ENCODE measurements at regions not wholly inside any gene's neighbourhood (a gene's known extent, or its start where the extent isn't known, plus 50 kb on each side); places are given as distances from the start of the nearest gene placed in this dataset.
"Not testable (repeated sequence)": the region's sequence is repeated elsewhere in the genome, so short reads cannot be mapped to it uniquely, and the experiment has no call there.

DNA sequence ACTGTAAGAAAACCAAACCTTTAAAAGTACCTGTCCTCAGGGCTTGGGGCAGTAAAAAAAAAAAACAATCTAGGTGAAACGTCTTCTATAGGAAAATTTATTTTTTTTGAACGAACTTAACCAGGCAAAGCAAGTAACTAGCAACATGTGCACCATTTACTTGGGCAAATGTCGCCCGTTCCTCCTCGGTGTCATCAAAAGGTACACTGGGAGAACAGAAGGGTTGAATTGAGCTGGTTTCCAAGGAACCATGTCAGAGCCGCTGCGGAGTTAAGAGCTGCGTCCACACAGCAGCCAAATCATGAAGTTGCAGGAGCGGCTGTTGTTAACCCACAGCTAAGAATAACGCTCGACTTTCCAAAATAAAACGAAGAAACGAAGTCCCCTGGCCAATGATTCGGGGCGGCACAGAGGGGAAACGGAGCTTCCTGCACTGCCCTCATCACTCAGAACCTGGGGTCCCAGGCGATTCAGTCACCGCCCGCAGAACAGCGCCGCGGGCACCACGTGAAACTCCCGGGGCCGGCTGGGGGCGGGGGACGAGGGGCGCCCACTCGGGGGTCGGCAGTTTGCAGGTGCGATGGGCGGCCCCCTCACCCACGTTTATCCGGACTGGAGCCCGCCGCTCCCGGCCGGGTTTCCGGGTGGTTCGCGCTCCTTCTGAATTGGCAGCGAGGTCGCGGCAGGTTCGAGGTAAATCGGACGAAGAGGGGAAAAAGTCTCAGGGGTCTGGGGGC is 53.6 kb upstream of the PLGLB1 start:
- not testable (repeated sequence) for H3K36me3 Mint-ChIP-seq, H3K9me3 Mint-ChIP-seq, ATAC-seq
- H3K27ac Mint-ChIP-seq: peak overlapping the region; percentile 55 to 71
- peak in 1 of 2 donors; percentile 35 for DNase-seq (ENCODE audit: low spot score in 2 of 2)

DNA sequence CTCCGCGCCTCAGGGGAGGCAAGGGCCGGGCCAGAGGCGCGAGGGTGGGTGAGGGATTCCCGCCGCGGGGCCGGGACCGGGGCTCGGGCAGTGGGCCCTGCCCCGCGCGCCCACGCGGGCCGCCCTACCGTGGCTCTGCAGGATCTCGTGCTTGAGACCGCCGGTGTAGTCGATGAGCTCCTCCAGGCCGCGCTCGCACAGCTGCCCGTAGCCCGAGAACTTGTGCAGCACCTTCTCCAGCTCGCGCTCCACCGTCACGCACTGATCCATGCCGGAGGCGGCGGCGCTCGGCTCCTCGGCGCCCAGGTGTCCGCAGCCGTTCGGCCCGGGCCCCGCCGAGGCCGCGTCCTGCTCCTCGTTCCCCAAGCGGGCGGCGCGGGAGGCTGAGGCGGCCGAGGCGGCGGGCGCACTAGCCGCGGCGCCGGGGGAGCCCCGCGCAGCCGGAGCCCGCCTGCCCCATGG is 54.2 kb upstream of the PLGLB1 start:
- peak overlapping the region in 1 of 2 donors; percentile 97 for H3K27ac Mint-ChIP-seq
- DNase-seq (ENCODE audit: low spot score in 2 of 2): peak; percentile 60 to 72
- not testable (repeated sequence) for H3K36me3 Mint-ChIP-seq, H3K9me3 Mint-ChIP-seq
- peak; percentile 11 to 46 for ATAC-seq

DNA sequence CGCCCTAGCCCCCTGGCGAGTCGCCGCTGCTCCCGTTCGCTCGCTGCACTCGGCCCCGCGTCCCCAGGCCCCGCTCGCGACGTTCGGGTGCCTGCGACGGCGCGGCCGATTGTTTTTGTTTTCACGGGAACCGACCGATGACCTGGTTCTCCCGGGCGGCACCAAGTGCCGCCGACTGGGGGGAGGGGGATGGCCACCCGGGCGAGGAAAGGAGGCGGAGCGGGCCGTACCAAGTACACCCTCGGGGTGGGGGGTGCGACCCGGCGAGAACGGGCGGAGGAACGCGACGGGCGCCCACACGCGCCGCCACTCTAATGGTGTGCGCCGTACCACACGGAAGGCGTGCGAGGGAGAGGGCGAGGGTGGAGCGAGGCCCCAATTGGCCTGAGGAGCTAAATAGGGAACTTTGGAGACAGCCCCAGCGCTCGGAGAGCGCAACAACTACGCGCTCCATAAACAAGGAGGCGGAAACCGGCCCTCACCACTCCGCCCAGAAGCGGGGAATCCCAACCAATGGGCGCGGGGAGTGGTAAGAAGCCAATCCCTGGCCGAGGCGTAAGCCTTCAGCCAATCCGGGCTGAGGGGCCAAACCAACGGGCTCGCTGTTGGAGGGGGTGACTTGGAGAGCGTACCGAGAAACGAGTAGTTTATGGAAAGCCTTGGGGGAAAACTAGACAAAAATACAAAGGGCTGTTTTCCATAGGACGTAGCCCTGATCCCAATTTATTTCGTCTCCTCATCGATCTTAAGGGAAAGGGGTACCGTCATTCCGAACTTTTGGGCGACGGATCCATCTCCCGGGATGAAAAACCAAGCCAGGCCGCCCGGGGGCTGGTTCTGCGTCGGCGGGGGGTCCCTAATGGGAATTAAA is 54.8 kb upstream of the PLGLB1 start:
- ATAC-seq (peak; percentile 92 to 93), DNase-seq (ENCODE audit: low spot score in 2 of 2) (peak; percentile 79 to 96)
- H3K9me3 Mint-ChIP-seq, H3K36me3 Mint-ChIP-seq: not testable (repeated sequence)
- peak overlapping the region; percentile 91 to 97 for H3K27ac Mint-ChIP-seq

DNA sequence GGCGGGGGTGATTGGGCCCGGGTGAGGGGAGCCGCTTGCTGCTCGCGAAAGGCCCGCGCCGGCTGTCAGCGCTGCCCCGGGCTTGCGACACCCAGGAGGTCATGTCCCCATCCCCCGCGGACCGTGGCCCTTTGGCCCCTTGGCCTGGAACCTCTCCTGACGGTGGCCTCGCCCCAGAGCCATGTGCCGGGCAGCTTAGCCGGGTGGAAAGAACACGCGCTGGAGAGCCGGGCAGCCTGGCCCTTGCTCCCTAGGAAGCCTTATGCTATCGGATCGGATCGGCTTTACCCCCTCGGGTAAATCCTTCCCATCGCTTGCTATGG is 55.4 kb upstream of the PLGLB1 start:
- not testable (repeated sequence) for H3K9me3 Mint-ChIP-seq; DNase-seq (ENCODE audit: low spot score in 2 of 2); H3K36me3 Mint-ChIP-seq
- ATAC-seq: peak; percentile 4 to 26
- H3K27ac Mint-ChIP-seq: peak overlapping the region; percentile 91 to 97

DNA sequence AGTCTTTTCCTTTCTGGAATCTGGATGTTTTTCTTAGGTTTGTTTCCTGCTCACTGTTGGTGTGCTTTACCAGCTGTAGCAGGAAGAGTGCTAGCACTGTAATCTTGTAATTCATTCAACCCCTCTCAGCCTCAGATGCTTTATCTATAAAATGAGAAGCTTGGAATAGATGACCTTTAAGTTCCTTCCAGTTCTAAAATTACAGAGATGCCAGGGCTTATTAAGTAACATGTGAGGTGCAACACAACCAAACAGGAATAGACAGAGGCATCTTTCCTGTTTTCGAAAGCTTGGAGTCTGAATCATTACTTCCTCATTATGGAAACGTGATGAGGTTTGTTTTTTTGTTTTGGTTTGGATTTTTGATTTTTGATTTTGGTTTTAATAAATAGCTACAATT is 60.1 kb upstream of the PLGLB1 start:
- not testable (repeated sequence) for DNase-seq (ENCODE audit: low spot score in 2 of 2); ATAC-seq; H3K27ac Mint-ChIP-seq; H3K9me3 Mint-ChIP-seq; H3K36me3 Mint-ChIP-seq

DNA sequence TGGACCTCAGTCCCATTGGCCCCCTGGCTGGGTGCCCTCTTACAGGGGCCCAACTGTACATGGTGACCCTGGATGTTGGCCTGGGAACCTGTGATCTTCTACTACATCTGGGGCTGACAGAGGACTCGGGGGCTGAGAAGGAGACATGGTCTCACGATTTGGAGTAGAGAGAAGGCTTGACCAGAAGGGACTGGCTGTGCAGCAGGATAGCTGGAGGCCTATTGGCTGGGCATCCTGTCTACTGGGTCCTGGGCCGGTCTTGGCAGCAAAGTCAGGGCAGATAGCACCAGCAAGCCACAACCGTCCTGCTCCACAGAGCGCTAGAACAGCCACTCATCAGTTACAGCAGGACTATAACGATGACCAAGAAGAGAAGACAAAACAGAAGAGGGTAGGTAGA is 66.4 kb upstream of the PLGLB1 start:
- DNase-seq (ENCODE audit: low spot score in 2 of 2); H3K9me3 Mint-ChIP-seq; H3K27ac Mint-ChIP-seq; H3K36me3 Mint-ChIP-seq; ATAC-seq: not testable (repeated sequence)

DNA sequence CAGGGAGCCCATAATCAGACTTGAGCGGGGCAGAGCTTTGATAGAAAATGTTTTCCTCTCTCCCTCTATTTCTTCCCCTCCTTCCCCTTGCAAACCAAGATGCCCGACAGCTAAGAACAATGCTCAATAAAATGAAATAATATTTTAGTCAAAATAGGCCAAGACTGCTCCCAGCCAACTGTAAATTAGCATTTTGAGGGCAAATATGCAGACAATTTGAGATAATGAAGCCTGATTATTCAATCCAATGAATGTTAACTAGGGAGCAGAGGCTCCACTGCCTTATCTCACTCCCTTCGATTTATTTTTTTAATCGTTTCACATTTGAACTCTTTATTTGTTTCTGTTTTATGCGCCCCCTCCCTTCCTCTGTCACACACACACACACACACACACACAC is 67.8 kb upstream of the PLGLB1 start:
- H3K27ac Mint-ChIP-seq; ATAC-seq; H3K36me3 Mint-ChIP-seq; H3K9me3 Mint-ChIP-seq; DNase-seq (ENCODE audit: low spot score in 2 of 2): not testable (repeated sequence)

DNA sequence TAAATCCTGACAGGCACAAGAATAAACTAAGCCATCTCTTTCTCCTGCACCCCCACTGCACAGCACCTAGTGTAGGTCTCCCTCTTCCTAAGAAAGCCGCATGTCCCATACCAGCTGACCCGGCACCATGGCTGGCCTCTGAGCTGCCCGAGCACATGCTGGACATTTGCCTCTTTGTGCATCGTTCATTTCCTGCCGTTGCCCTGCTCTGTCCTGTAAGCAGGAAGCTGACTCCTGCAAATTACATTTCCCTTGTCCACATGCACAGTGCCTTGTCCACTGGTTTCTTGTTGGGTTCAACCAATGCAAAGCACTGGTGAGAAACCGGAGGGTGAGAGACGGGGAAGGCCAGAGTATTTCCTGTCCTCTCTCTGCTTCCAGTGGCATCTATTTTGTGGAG is 71.6 kb upstream of the PLGLB1 start:
- not testable (repeated sequence) for DNase-seq (ENCODE audit: low spot score in 2 of 2); ATAC-seq; H3K27ac Mint-ChIP-seq; H3K36me3 Mint-ChIP-seq; H3K9me3 Mint-ChIP-seq

DNA sequence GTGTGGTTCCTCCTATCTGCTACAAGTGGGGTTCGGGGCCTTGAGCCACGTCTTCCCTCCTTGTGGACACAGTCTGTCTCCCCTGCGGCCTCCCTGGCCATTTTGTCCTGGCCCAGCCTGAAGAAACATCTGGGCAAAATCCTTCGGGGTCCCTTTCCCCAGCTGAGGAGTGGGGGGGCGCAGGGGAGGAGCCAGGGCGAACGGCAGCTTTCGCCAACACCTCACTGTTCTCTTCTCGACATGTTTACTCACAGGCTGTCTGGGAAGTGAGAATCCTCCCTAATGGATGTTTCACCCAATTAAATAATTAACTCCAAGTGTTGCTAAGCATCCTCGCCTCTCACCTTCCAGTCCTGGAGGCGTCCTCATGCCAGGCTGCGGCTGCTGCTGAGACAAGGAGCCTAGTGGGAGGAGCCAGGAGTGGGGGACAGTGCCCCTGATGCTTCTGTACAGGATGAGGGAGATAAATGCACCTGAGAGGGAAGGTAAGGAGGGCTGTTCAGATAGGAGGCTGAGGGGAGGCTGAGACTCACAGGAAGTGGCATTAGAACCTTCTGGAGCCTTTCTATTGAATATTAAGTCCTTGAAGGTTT is 72.4 kb upstream of the PLGLB1 start:
- H3K36me3 Mint-ChIP-seq; ATAC-seq; H3K9me3 Mint-ChIP-seq; DNase-seq (ENCODE audit: low spot score in 2 of 2); H3K27ac Mint-ChIP-seq: not testable (repeated sequence)

DNA sequence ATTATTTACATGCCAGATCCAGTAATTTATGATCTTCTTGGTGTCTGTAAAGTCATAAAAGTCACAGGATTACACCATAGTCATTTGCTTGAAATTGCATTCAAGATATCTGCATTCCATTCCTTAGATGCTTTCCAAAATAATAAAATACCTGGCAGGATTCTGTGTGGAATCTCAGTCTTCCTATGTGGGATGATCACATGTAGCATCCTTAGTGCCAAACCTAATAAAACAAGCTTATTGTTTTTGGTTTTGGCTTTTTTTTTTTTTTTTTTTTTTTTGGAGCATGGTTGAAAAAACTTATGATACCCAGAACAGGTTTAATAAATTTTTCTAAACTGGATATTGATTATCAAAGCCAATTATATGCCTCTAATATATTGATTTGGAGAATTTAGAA is 74.2 kb upstream of the PLGLB1 start:
- not testable (repeated sequence) for H3K9me3 Mint-ChIP-seq; H3K36me3 Mint-ChIP-seq; DNase-seq (ENCODE audit: low spot score in 2 of 2); H3K27ac Mint-ChIP-seq; ATAC-seq

DNA sequence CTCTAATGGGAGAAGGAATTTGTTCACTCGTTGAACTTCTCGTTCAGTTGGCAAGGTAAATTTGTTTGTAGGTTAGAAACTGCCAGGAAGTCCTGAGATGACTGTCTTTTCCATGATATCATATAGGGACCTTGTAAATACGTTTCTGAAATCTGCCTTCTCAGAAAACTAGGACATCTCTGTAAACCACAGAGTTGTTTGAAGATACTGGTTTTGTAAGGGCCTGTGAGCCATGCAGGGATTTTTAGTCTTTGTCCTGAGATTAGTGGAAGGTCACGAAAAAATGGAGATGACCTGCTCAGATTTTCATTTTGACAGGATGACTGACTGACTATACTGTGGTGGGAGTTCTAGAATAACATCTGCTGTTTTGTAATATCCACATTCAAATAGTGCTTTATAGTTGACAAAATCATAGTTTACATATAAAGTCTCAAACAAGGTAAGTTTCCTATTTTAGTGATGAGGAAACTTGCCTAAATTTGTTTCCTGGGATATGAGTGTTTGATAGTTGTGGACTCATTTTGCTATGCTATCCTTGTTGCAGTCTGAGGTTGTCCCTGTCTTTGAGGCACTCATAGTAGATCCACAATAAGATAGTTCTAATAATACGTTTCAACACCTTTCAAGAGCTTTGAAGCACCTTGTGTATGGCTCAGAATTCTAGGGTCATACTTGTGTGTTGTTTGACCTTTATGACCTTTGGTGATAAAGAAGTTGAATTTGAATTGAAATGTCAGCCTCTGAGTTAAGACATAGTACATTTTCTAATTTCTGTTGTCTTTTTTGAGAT is 107.3 kb upstream of the PLGLB1 start:
- ATAC-seq (peak; percentile 92 to 97), DNase-seq (ENCODE audit: low spot score in 2 of 2) (peak in 1 of 2 donors; percentile 4)
- peak overlapping the region; percentile 90 to 96 for H3K27ac Mint-ChIP-seq
- not testable (repeated sequence) for H3K36me3 Mint-ChIP-seq, H3K9me3 Mint-ChIP-seq

DNA sequence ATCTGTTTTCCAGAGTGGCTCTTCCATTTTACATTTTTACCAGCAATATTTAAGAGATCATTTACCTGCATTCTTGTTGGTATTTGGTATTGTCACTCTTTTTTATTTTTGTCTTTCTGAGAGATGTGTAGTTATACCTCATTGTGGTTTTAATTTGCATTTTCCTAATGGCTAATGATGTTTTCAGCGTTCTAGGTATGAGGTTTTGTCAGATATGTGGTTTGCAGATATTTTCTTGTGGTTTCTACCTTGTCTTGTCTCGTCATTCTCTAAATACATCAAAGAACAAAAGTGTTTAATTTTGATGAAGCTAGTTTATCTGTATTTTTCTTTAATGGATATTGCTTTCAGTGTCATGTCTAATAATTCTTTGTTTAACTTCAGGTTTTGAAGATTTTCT is 110.9 kb upstream of the PLGLB1 start:
- not testable (repeated sequence) for ATAC-seq; H3K9me3 Mint-ChIP-seq; DNase-seq (ENCODE audit: low spot score in 2 of 2); H3K27ac Mint-ChIP-seq; H3K36me3 Mint-ChIP-seq

DNA sequence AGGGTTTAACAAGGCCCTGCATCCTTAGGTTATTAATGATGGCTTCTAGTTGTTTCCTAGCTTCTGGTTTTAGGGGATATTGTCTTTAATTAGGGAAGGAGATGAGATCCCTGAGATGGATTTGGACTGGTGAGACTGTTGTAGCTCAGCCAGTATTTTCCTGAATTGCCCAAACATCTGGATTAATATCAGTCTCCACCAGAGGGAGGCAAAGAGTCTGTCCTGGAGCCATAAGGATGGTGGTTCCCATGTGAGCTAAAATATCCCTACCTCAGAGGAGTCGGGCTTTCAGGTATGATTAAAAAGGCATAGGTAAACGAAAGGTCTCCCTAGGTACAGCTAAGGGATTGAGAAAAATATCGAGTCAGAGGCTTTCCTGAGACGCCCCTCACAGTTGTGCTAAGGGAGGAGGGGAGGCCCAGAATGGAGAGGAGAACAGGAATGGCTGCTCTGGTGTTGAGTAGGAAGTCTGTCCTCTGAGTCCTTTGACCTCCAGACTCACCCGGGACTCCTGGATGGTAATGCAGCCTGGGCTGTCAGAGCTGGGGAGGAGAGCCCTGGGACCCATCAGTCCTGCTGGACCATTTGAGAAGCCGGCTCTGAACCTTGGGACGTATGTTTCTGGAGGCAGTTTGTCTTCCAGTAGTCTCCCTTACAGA is 130.3 kb upstream of the PLGLB1 start:
- H3K9me3 Mint-ChIP-seq; H3K36me3 Mint-ChIP-seq; H3K27ac Mint-ChIP-seq; DNase-seq (ENCODE audit: low spot score in 2 of 2): not testable (repeated sequence)
- peak in 1 of 2 donors; percentile 9 for ATAC-seq

DNA sequence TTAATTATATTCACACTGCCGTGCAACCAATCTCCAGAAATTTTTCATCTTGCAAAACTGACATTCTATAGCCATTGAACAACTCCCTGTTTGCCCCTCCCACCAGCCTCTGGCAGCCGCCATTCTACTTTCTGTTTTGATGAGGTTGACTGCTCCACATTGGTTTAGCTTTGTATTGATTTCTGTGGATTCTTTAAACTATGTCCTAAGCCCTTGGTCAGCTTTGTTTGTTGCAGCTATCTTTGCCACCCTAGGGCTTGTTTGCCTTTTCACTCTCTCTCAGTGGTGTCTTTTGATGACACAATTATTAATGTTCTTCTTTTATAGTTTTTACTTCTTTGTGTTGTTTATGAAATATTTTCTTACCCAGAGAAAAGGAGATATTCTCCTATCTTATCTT is 152.8 kb upstream of the PLGLB1 start:
- not testable (repeated sequence) for H3K9me3 Mint-ChIP-seq; ATAC-seq; H3K27ac Mint-ChIP-seq; H3K36me3 Mint-ChIP-seq; DNase-seq (ENCODE audit: low spot score in 2 of 2)

DNA sequence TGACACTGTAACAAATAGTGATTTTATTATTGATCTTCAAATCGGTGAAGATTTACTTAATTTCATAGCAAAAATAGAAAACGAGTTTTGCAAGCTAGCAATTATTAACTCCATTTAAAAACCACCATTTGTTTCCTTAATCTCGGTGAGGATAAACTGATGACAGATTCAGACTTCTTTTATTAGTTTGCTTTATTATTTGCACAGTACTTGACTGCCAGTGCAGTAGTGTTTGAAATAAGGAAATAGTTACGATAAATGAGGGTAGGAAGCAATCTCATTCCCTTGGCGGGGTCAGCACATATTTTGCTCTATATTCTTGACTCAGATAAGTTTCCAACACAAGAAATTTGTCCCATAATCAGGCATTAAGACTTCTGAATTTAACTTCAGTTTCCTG is 161.7 kb upstream of the PLGLB1 start:
- H3K36me3 Mint-ChIP-seq; ATAC-seq; H3K9me3 Mint-ChIP-seq; DNase-seq (ENCODE audit: low spot score in 2 of 2); H3K27ac Mint-ChIP-seq: not testable (repeated sequence)

DNA sequence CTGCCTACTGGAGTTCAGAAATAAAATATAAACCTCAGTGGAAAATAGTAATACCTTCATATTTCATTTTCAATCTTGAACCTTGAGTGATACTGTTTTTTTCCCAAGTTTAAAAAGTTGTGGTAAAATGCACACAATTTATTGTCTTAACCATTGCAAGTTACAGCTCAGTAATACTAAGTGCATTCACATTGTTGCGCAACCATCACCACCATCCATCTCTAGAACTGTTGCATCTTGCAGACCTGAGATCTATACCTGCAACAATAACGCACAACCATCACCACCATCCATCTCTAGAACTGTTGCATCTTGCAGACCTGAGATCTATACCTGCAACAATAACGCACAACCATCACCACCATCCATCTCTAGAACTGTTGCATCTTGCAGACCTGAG is 162.6 kb upstream of the PLGLB1 start:
- DNase-seq (ENCODE audit: low spot score in 2 of 2); H3K36me3 Mint-ChIP-seq; H3K9me3 Mint-ChIP-seq; H3K27ac Mint-ChIP-seq; ATAC-seq: not testable (repeated sequence)

Data from activated naive CD4-positive, alpha-beta T cell treated with anti-CD3 and anti-CD28 coated beads, Interleukin-2, amount 50 U/mL, for 72 hours (primary cell).